ENCODE measurements at regions not wholly inside any gene's neighbourhood (a gene's known extent, or its start where the extent isn't known, plus 50 kb on each side); places are given as distances from the start of the nearest gene placed in this dataset.

DNA sequence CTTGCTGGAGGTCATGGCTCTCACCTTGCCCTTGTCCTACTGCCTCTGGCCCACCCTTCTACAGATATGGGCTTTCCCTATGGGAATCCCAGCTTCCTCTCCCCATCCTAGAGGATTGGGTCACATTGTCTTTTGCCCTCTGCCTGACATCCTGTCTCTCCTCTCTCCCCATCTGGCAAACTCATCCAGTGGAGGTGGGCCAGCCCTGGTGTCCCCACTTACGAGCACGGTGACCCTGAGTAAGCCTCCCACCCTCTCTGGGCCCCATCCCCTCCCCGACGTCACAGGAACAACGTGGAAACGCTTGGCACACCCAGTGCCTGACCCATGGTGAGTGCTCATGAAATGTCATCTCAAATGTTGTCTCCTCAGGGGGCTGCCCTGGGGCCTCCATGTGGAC, 56.1 kb upstream of the ID3 start:
- no peak for DNase-seq (ENCODE audit: low spot score)

DNA sequence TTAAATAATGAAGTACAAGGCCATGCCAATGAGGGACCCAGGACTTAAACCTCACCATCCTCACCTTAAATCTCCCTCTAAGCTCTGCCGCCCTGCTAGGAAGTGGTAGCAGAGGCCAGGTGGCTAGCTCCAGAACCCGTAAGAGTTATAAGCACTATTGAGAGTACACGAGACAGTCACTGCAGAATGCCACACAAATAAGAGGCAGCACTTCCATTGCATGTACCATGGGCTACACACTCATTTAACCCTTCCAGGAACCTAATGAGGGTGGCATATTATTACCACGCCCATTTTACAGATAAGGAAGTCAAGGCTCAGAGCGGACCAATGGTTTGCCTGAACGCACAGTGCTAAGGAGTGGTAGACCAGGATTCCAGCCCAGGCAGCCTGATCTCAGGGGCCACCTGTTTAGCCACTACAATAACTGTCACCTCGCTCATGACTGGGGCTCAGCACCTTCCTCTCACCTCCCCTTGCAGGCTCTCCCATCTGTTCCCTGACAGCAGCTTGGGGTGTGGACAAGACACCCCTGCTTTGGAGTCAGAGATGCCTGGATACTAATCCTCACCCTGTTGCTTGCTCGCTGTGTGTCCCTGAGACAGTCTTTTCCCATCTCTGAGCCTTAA, 54.8 kb upstream of the ID3 start:
- DNase-seq (ENCODE audit: low spot score) = no peak

DNA sequence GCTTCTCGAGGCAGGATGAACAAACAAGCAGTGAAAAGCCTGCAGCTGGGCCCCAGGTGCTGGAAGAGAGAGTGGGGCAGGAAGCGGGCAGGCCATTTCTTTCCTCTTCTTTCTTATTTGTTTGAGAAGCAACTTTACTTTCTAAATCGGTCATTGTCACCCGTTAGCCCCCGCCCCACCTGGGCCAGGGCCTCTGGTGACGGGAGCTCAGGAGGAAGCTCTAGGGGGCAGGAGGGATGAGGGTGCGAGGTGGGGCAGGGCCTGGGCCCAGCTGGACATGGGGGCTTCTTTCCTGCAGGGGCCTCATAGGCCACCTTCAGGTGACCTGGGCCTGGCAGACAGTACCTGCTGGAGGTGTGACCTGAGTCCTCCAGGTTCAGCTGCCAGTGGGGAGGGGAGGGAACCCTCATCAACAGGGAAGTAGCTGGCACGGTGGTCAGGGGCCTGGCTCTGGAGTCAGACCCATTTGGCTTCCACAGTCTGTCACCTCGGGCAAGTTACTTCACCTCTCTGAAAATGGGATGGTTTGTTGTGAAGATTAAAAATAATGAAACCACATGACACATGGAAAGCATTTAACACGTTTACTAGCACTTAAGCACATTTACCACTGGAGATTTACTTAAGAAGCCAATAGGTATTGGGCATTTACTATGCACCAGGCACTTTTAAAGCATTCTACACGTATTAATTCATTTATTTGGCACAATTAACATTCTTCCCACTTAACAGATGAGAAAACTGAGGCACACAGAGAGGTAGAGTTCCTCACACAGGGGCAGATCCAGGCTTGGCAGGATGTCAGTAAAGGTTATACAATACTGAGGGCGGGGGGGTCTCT, 54.1 kb upstream of the ID3 start:
- DNase-seq (ENCODE audit: low spot score) = no peak

DNA sequence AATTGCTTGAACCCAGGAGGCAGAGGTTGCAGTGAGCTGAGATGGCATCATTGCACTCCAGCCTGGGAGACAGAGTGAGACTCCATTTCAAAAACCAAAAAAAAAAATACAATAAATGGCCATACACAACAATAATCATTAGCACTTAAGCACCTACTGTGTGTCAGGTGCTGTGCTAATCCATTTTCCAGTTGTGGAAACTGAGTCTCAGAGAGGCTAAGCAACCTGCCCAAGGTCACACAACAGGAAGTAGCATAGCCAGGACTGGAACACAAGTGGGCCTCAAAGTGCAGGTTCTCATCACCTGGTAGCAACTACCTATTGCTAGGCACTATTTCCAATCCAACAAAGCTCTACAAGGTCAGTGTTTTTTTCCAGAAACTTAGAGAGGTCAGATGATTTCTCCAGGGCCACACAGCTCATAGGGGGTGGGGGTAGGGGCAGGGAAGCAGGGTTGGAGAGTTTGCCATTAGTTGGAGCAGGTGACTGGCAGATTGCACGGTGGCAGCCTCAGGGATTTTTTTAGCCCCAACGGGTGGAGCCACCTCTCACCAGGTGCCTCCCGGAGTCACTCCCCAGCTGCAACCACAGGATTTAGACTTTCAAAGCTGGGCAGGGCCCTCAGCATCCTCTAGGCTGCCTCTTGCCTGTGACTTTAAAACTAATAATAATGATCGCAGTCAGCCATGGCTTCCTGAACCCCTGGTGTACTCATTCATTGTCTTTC, 52.5 kb upstream of the ID3 start:
- DNase-seq (ENCODE audit: low spot score) = no peak

DNA sequence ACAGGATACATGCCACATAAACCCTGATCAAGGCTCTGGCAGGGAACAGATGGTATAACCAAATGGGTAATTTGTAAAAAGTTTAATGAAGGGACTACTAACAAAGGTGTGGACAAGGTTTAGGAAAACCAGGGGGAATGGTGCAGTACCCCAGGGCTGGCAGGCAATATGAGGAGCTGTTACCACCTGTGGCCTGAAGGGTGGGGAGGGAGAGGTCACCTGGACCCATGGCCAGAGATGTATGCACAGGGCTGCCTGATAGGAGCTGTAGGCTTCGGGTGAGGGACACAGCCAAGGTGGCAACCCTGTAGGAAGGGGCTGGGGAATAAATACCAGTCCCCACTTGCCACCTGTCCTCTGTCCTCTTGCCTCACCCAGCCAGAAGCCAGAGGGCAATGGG, 51.4 kb upstream of the ID3 start:
- no peak for DNase-seq (ENCODE audit: low spot score)

DNA sequence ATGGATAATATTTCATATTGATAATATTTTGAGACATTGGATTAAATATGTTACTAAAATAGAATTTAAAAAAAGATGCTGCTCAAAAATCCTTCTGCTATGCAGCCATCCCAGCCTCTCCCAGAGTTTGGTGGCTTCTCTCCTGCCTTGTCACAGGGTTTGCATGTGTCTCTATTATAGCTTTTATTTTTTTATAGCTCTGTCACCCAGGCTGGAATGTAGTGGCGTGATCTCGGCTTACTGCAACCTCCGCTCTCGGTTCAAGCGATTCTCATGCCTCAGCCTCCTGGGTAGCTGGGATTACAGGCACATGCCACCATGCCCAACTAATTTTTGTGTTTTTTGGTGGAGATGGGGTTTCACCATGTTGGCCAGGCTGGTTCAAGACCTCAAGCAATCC, 50.7 kb upstream of the ID3 start:
- no peak for DNase-seq (ENCODE audit: low spot score)

Measured in kidney tubule cell (primary cell).